Suppressor macrophage treated with lipopolysaccharide for 4 hours (primary cell): ENCODE measurements at regions not wholly inside any gene's neighbourhood (a gene's known extent, or its start where the extent isn't known, plus 50 kb on each side); places are given as distances from the start of the nearest gene placed in this dataset.
"Not testable (repeated sequence)": the region's sequence is repeated elsewhere in the genome, so short reads cannot be mapped to it uniquely, and the experiment has no call there.

Source experiments
- DNase-seq: peaks from one replicate; pipeline ENCODE4 v3.0.0-alpha.2; 2020

DNA sequence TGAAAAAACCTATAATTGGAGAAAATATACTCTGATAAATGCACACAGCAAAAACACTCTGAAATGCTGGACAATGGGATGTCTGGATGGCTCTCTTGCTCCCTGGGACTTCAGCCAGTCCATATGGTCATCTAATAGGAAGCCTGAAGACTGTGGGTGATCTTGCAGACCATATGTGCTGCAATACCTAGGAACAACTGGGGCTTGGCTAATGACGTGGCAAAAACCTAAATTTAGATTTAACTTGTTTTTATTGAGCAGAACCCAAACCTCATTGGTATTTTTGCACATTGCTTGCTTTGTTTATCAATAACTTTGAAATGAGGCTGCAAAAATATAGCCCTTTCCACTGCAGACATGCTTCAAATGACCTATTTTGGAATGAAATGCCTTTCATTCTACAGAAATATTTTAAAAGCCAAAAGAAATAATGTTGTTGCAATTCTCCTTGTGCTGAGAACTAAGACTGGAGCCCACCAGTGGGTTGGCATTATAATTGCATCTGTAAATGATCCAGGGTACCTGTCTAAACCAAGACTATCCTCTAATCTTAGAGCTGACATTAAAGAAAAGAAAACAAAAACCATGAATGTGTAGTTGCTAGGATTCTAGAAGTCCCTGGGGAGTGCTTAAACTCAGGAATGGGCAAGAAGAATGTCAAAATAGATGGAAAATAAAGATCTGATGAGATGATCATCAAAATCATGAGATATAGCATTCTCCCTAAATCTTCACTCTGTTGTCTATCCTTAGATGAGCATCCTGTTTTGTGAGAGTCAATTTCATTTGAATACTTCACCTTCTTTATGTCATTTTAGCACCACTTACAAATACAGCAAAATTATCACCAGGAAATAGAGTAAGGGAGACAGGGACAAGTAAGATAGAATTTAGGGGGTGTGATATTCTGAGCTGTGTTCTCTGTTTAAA lies 152.1 kb upstream of the RIMS1 start:
- DNase-seq: no peak

DNA sequence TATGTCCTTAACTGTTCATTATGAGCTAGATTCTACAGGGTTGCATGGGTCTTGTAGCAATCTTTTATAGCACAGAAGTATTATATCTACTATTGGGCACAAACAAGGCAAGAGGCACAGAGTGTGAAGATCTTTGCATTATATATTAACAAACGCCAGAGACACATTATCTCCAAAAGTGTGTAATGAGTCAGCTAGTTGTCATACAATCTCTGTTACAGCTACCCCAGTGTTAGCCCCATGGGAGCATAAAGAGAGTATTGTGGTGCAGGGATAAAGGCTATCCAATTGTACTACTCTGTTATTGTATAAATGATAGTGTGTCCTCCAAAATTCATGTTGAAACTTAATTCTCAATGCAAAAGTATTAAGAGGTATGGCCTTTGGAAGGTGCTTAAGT lies 148.4 kb upstream of the RIMS1 start:
- DNase-seq: no peak

DNA sequence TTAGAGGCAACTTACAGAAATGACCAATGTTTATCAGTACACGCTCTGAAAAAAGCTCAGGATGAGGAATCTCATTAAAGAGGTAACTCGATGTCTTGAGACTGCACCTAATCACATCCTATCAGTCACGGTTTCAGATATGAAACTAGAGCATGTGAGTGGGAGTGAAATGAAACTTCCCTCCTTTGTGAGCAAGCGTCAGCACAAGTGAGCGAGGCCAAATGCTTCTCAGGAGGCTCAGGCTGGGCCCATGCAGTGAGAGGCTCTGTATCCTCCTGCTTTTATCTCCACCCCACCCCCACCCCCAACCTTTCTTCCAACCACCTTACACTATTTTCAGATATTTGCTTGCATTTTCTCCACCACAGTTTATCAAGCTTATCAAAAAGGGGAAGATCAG lies 140.8 kb upstream of the RIMS1 start:
- DNase-seq: no peak

DNA sequence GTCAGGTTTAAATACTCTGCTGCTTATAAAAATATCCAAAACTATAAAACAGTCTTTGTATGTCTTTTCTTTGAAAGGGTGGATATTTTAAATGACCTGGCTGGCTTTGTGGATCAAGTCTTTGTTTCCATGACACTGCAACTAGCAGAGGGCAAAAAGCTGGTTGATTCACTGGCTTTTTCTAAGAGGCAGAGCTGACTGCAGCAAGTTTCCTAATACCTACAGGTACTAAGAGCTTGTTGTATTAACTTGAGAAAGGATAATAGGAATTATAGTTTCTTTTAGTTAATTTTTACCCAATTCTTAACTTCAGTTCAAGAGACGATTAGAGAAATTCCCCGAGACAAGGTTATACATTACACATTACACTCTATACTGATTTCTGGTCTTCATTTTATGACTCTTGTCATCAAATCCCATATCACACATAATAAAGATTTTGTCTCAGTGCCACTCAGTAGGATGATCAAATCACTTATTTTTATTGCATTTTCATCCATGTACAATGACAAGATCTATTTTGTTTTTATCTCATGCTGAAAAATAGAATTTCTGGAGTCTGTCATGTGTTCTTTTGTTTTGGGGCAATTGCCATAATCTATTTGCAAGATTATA lies 120.1 kb upstream of the RIMS1 start:
- DNase-seq: no peak

DNA sequence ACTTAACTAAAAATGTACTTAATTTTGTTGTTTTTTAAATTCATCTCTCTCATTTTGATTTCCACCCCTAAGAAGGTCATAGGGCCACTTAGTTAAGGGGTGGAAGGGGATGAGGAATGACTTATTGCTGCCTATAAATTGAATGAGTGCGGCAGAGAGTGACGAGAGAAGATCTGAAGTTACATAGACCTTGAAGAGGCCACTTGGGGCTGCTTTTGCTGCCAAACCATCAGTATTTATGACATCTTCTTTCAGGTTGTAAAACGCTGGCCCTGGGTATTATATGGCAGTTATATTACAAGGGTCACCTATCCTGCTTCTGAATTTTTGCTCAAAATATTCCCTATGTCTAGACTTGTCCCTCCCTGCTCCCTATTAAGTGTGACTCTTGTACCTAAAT lies 119.6 kb upstream of the RIMS1 start:
- no peak for DNase-seq

DNA sequence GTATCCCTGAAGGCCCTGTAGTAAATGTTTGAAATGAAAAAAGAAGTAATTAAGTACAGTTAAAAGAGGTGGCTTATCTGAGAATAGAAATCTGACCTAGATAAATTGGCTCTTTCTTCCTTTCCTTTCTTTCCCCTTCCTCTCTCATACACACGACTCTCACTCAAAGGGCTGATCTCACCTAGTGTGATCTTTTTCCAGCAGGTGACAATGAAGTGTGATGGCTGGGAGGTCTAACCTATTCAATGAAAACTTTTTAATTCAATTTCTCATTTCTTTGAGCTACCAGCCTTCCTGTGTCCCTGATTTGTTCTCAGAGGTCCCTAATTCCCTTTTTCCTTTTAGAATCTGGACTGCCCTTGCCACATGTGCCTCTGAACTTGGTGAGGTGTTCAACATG lies 118.0 kb upstream of the RIMS1 start:
- DNase-seq: no peak

DNA sequence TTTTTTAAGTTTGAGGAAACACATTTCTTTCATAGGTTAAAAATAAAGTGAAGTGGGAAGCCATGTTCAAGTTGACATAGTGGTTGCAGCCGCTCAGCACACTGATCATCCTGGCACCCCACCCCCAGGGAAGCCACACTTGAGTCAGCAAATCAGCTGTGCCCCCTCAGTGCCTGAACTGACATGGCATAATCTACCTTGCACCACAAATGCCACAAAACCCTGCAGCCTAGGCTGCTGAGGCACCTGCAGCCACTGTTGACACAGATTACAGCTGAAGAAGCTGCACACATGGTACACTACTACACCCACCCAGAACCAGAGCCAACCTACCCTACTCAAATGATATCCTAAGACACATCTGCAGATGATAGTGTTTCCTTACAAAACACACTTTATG lies 77.5 kb upstream of the RIMS1 start:
- no peak for DNase-seq

DNA sequence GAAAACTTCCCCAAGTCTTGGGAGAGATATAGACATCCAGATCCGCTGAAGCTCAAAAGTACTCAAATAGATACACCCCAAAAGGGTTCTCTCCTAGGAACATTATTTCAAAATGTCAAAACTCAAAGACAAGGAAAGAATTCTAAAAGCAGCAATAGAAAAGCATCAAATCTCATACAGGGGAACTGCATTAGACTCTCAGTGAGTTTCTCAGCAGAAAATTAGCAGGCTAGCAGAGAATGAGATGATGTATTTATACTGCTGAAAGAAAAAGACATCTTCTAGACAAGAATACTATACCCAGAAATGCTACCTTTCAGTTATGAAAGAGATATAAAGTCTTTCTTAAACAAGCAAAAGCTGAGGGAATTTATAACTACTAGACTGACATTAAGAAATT lies 75.5 kb upstream of the RIMS1 start:
- DNase-seq: no peak

DNA sequence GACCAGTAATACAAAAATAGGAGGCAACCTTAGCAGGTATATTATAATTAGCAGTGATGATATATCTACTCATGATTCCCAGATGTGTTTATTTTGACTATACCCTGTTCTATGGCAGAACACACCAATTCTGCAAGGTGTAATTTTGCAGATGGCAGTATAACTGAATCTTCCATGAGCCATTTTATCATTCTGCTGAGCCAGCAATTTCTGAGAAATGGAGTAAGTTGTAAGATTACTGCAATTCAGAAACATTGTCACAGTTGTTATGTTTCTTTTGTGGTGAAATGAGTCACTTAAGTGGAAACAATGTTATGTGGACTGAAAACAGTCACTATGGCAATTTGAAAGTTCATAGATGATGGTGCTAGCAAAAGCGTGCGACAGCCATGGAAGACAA lies 63.7 kb upstream of the RIMS1 start:
- no peak for DNase-seq

DNA sequence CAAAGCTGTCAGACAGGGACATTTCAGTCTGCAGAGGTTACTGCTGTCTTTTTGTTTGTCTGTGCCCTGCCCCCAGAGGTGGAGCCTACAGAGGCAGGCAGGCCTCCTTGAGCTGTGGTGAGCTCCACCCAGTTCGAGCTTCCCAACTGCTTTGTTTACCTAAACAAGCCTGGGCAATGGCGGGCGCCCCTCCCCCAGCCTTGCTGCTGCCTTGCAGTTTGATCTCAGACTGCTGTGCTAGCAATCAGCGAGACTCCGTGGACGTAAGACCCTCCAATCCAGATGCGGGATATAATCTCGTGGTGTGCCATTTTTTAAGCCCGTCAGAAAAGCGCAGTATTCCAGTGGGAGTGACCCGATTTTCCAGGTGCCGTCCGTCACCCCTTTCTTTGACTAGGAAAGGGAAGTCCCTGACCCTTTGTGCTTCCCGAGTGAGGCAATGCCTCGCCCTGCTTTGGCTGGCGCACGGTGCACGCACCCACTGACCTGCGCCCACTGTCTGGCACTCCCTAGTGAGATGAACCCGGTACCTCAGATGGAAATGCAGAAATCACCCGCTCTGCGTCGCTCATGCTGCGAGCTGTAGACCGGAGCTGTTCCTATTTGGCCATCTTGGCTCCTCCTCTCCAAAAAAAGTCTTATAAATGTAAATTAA lies 54.1 kb upstream of the RIMS1 start:
- DNase-seq: not testable (repeated sequence)
